ENCODE measurements at regions not wholly inside any gene's neighbourhood (a gene's known extent, or its start where the extent isn't known, plus 50 kb on each side); places are given as distances from the start of the nearest gene placed in this dataset.

DNA sequence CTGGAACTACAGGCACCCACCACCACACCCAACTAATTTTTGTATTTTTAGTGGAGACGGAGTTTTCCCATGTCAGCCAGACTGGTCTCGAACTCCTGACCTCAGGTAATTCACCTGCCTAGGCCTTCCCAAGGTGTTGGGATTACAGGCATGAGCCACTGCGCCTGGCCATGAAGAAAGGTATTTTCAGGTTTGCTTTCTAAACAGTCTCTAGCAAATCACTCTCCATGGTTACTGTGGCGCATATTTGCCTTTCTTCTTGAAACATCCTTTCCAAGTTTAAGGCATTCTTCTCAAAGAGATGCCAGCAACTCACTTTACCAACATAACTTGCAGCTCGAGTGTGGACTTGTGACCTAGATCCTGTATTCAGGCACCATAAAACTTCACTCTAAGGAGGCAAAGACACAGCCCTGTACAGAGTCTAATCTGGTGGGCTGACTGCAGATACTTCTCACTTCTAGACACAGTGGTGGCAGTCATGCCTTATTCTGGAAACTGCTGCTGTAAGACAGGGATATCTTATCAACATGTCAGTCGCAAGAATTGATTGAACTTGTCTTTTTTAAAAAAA is 461.4 kb upstream of the TSHZ3 start:
- intact Hi-C loops (cut with DNase I): no loop called here
- Histone ChIP-seq H3K9ac (ENCODE audit: low read length in 3 of 3) (no peak overlapping the region), H3K36me3 (ENCODE audit: control insufficient read depth in 2 of 3, insufficient read depth in 3 of 3, low read length in 3 of 3) (no peaks in the 10 kb centered on the region), H3K27ac (ENCODE audit: low read depth in 2 of 2, low read length in 2 of 2) (no peak overlapping the region), H3K4me1 (ENCODE audit: control insufficient read depth in 2 of 3, insufficient read depth in 2 of 3, low read depth in 1 of 3, low read length in 3 of 3) (no peaks in the 10 kb centered on the region), H3K4me3 (ENCODE audit: low read length in 3 of 3) (no peak overlapping the region), H3K27me3 (ENCODE audit: control insufficient read depth, insufficient read depth, low read length) (no peaks in the 10 kb centered on the region), H3K9me3 (ENCODE audit: control insufficient read depth in 2 of 3, insufficient read depth in 1 of 3, low read length in 3 of 3) (no peaks in the 10 kb centered on the region)
- no peak for FAIRE-seq
- no peak for DNase-seq
- TF ChIP-seq, protein P1, sequence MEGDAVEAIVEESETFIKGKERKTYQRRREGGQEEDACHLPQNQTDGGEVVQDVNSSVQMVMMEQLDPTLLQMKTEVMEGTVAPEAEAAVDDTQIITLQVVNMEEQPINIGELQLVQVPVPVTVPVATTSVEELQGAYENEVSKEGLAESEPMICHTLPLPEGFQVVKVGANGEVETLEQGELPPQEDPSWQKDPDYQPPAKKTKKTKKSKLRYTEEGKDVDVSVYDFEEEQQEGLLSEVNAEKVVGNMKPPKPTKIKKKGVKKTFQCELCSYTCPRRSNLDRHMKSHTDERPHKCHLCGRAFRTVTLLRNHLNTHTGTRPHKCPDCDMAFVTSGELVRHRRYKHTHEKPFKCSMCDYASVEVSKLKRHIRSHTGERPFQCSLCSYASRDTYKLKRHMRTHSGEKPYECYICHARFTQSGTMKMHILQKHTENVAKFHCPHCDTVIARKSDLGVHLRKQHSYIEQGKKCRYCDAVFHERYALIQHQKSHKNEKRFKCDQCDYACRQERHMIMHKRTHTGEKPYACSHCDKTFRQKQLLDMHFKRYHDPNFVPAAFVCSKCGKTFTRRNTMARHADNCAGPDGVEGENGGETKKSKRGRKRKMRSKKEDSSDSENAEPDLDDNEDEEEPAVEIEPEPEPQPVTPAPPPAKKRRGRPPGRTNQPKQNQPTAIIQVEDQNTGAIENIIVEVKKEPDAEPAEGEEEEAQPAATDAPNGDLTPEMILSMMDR (IDR thresholded peaks at IDR 0.05; ENCODE audit: borderline replicate concordance, extremely low read depth, insufficient read depth): no peak

DNA sequence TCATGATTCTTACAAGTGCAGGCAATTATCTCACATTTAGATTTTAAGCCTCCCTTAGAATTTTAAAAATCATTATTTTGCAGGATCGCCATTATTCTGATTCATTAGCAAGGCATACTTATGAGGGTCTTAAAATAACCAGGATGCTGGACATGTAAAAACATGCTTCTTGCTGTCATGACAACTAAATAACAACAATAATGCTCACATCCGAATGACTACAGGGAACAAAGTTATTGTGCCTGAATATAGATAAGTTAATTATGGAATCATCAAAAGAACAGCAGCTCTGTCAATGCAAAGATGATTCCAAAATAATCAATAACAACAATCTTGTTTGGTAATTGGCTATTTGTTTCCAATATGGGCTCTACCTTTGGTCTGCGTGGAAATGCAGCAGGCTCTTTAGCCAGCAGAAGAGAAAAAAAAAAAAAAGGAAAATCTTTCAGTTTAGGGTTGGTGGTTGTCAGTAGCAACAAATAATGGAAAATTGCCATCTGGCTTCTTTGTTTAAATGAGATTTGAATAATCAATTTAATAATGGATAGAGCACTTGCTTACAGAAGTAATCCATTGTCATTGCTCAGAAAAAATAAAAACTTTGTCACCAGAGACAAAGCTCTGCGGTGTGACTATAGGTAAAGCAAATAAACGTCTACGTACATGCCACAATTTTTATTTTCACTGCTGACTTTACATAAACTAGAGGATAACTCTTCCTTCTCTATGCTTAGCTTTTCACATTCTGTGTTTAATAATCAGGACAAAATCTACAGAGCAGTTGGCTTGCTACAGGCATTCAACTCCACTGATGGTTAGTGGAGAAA is 468.9 kb upstream of the TSHZ3 start:
- TF ChIP-seq, protein P1 (IDR thresholded peaks at IDR 0.05; ENCODE audit: borderline replicate concordance, extremely low read depth, insufficient read depth): no peak
- FAIRE-seq: no peak
- intact Hi-C loops (cut with DNase I): no loop called here

DNA sequence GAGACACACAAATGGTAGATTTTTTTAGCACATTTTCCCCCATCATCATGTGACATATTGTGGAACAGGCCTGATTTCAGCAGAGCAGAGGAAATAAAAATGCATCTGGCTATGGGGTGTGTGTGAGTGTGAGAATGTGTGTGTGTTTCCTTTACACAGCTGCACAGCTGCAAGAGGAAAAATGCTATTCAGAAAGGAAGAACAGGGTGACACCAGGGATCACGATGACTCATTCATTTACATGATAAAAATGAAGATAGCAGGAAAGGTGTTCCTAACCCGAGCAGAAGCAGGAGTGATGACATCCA is 469.5 kb upstream of the TSHZ3 start:
- DNase-seq: peak in 1 of 5 donors; percentile 34
- no peaks in the 10 kb centered on the region for H3K36me3 ChIP-seq (ENCODE audit: control insufficient read depth in 2 of 3, insufficient read depth in 3 of 3, low read length in 3 of 3)

More for the DNA sequence above, 468.9 kb upstream of the TSHZ3 start:
- Histone ChIP-seq H3K9me3 (ENCODE audit: control insufficient read depth in 2 of 3, insufficient read depth in 1 of 3, low read length in 3 of 3) (no peaks in the 10 kb centered on the region), H3K4me3 (ENCODE audit: low read length in 3 of 3) (no peak overlapping the region), H3K9ac (ENCODE audit: low read length in 3 of 3) (no peak overlapping the region), H3K4me1 (ENCODE audit: control insufficient read depth in 2 of 3, insufficient read depth in 2 of 3, low read depth in 1 of 3, low read length in 3 of 3) (no peaks in the 10 kb centered on the region), H3K36me3 (ENCODE audit: control insufficient read depth in 2 of 3, insufficient read depth in 3 of 3, low read length in 3 of 3) (no peaks in the 10 kb centered on the region), H3K27ac (ENCODE audit: low read depth in 2 of 2, low read length in 2 of 2) (no peak overlapping the region), H3K27me3 (ENCODE audit: control insufficient read depth, insufficient read depth, low read length) (no peaks in the 10 kb centered on the region)
- DNase-seq: peak in 1 of 5 donors; percentile 30

More for the DNA sequence above, 469.5 kb upstream of the TSHZ3 start:
- no peaks in the 10 kb centered on the region for H3K9me3 ChIP-seq (ENCODE audit: control insufficient read depth in 2 of 3, insufficient read depth in 1 of 3, low read length in 3 of 3)
- intact Hi-C loops (cut with DNase I): no loop called here
- H3K4me1 ChIP-seq (ENCODE audit: control insufficient read depth in 2 of 3, insufficient read depth in 2 of 3, low read depth in 1 of 3, low read length in 3 of 3): no peaks in the 10 kb centered on the region
- H3K4me3 ChIP-seq (ENCODE audit: low read length in 3 of 3): no peak overlapping the region
- FAIRE-seq: no peak
- no peak overlapping the region for H3K27ac ChIP-seq (ENCODE audit: low read depth in 2 of 2, low read length in 2 of 2)
- H3K9ac ChIP-seq (ENCODE audit: low read length in 3 of 3): no peak overlapping the region
- H3K27me3 ChIP-seq (ENCODE audit: control insufficient read depth, insufficient read depth, low read length): no peaks in the 10 kb centered on the region
- TF ChIP-seq, protein P1 (IDR thresholded peaks at IDR 0.05; ENCODE audit: borderline replicate concordance, extremely low read depth, insufficient read depth): no peak

Data from kidney (tissue), 13 donors.